ENCODE measurements at regions not wholly inside any gene's neighbourhood (a gene's known extent, or its start where the extent isn't known, plus 50 kb on each side); places are given as distances from the start of the nearest gene placed in this dataset.

GRCh38 chr3:10738688-10739372 lies 77.2 kb upstream of the SLC6A11 start:
- BruUV-seq (replicated peaks): no TSS peak
- in situ Hi-C loops (cut with HindIII; ENCODE audit: extremely low pct_ligation_motif_present, low pct_unique_long_range_greater_than_20kb) (loop anchor here (5.0 to 10.0 kb wide), 2 partner anchors 224 to 322 kb away; no protein-coding TSS in a partner anchor), intact Hi-C loops (cut with micrococcal nuclease; ENCODE audit: unreplicated experiment) (loop anchor here (1.0 to 5.0 kb wide), 2 partner anchors 322 to 397 kb away; no protein-coding TSS in a partner anchor)
- no peak overlapping the region for H3K9ac ChIP-seq (ENCODE audit: insufficient read depth, low read depth, low read length)
- DNase-seq (ENCODE audit: low spot score): peak; percentile 38
- no peaks in the 10 kb centered on the region for H3K79me2 ChIP-seq (ENCODE audit: insufficient read depth, low read length)
- peak; percentile 95 for ATAC-seq
- FAIRE-seq: peak; percentile 23
- H3K36me3 ChIP-seq (replicated peaks in 1 of 2; ENCODE audit: control insufficient read depth in 1 of 2, insufficient read depth in 2 of 2, low read length in 2 of 2): no peaks in the 10 kb centered on the region
- ChIA-PET POLR2A (interaction anchor here (1.7 kb wide), 1 partner anchor 418 kb away, joined by 3 read pairs; the partner anchor contains the start of gene SEC13), CTCF (ENCODE audit: low intra/inter-chr PET ratio, low total read pairs) (interaction anchor here (1.0 to 2.2 kb wide), 5 partner anchors 222 to 395 kb away, joined by 3 to 17 read pairs (median 4); no protein-coding TSS in a partner anchor)
- no peak overlapping the region for H3K27ac ChIP-seq (ENCODE audit: extremely low read length, insufficient read depth, low read length)
- H3K4me1 ChIP-seq (ENCODE audit: insufficient read depth, low read length): no peaks in the 10 kb centered on the region
- peak overlapping the region; percentile 82 for H3K4me2 ChIP-seq (ENCODE audit: low read depth, low read length)
- peaks cover 1 to 11% of the 10 kb centered on the region in 2 experiments; a peak in 3 of 5 replicates for H3K27me3 ChIP-seq (ENCODE audit: control insufficient read depth in 1 of 2, insufficient read depth in 2 of 2, low read length in 2 of 2)
- H4K20me1 ChIP-seq (ENCODE audit: insufficient read depth, low read length): no peaks in the 10 kb centered on the region; the same call in 1 of the 2 replicates
- WGBS (ENCODE audit: low lambda C conversion rate): 3% methylated on average over 17 of the region's 30 CpGs
- H3K4me3 ChIP-seq (replicated peaks in 1 of 3; ENCODE audit: insufficient read depth in 1 of 3, low read depth in 2 of 3, low read length in 3 of 3): peak overlapping the region; percentile 26 to 70 (median 51); a peak in 5 of 6 replicates
- H3K9me3 ChIP-seq (ENCODE audit: low read length): peaks cover 5% of the 10 kb centered on the region
- H2AFZ ChIP-seq (ENCODE audit: low read length): peak overlapping the region; percentile 69
- TF ChIP-seq NFYB (CRISPR knock-in tag; IDR thresholded peaks at IDR 0.05) (no peak), ISL2 (CRISPR knock-in tag; IDR thresholded peaks at IDR 0.05) (no peak), ATF1 (CRISPR knock-in tag; IDR thresholded peaks at IDR 0.05) (no peak), PHB2 (IDR thresholded peaks at IDR 0.05; ENCODE audit: partially characterized antibody) (no peak), ETV5 (CRISPR knock-in tag; IDR thresholded peaks at IDR 0.05; ENCODE audit: borderline replicate concordance) (peak; percentile 46), NFATC3 (CRISPR knock-in tag; IDR thresholded peaks at IDR 0.05) (no peak), FOXC1 (CRISPR knock-in tag; IDR thresholded peaks at IDR 0.05; ENCODE audit: borderline replicate concordance) (no peak), POLR2AphosphoS5 (IDR thresholded peaks at IDR 0.05; ENCODE audit: low read depth, low read length) (no peak)
- TF ChIP-seq, protein P1, sequence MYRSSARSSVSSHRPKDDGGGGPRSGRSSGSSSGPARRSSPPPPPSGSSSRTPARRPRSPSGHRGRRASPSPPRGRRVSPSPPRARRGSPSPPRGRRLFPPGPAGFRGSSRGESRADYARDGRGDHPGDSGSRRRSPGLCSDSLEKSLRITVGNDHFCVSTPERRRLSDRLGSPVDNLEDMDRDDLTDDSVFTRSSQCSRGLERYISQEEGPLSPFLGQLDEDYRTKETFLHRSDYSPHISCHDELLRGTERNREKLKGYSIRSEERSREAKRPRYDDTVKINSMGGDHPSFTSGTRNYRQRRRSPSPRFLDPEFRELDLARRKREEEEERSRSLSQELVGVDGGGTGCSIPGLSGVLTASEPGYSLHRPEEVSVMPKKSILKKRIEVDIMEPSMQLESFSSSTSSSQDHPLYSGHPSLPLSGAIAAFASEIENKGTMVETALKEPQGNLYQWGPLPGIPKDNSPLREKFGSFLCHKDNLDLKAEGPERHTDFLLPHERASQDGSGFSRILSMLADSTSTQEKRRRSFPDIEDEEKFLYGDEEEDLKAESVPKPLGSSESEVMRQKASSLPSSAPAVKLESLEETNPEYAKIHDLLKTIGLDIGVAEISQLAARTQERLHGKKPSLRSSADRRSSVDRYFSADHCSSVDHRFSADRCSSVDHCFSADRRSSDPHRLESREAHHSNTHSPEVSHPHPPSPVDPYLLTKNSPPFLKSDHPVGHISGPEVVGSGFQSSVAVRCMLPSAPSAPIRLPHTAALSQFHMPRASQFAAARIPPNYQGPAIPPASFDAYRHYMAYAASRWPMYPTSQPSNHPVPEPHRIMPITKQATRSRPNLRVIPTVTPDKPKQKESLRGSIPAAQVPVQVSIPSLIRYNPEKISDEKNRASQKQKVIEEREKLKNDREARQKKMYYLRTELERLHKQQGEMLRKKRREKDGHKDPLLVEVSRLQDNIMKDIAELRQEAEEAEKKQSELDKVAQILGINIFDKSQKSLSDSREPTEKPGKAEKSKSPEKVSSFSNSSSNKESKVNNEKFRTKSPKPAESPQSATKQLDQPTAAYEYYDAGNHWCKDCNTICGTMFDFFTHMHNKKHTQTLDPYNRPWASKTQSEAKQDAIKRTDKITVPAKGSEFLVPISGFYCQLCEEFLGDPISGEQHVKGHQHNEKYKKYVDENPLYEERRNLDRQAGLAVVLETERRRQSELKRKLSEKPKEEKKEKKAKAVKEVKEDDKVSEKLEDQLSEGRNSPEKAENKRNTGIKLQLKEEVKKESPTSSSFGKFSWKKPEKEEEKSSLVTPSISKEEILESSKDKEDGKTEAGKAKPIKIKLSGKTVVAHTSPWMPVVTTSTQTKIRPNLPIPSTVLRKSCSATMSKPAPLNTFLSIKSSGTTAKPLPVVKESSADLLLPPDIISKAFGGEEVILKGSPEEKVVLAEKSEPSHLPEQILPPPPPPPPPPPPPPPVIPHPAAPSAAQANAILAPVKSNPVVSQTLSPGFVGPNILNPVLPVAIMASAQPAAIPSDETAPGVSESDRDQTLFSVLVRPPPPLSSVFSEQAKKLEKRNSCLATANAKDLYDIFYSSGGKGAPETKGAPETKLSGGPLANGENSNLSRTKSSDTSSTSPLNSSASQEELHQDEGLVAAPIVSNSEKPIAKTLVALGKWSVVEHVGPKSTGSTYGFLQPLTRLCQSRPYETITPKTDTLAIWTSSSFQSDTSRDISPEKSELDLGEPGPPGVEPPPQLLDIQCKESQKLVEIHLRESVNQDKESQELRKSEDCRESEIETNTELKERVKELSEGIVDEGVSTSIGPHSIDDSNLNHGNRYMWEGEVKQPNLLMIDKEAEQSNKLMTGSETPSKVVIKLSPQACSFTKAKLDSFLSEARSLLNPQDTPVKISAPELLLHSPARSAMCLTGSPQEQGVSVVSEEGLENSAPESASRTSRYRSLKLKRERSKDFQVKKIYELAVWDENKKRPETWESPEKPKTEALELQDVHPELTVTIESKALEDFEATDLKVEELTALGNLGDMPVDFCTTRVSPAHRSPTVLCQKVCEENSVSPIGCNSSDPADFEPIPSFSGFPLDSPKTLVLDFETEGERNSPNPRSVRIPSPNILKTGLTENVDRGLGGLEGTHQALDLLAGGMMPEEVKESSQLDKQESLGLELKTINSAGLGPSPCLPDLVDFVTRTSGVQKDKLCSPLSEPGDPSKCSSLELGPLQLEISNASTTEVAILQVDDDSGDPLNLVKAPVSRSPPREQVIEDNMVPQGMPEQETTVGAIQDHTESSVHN (CRISPR knock-in tag; IDR thresholded peaks at IDR 0.05): no peak
- TF ChIP-seq, protein P2, sequence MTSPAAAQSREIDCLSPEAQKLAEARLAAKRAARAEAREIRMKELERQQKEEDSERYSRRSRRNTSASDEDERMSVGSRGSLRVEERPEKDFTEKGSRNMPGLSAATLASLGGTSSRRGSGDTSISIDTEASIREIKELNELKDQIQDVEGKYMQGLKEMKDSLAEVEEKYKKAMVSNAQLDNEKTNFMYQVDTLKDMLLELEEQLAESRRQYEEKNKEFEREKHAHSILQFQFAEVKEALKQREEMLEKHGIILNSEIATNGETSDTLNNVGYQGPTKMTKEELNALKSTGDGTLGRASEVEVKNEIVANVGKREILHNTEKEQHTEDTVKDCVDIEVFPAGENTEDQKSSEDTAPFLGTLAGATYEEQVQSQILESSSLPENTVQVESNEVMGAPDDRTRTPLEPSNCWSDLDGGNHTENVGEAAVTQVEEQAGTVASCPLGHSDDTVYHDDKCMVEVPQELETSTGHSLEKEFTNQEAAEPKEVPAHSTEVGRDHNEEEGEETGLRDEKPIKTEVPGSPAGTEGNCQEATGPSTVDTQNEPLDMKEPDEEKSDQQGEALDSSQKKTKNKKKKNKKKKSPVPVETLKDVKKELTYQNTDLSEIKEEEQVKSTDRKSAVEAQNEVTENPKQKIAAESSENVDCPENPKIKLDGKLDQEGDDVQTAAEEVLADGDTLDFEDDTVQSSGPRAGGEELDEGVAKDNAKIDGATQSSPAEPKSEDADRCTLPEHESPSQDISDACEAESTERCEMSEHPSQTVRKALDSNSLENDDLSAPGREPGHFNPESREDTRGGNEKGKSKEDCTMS (CRISPR knock-in tag; conservative IDR thresholded peaks at IDR 0.05): no peak

Measured in HepG2 (cell line).